Motor neuron (in vitro differentiated cells): ENCODE measurements at regions not wholly inside any gene's neighbourhood (a gene's known extent, or its start where the extent isn't known, plus 50 kb on each side); places are given as distances from the start of the nearest gene placed in this dataset.

Source experiments
- ATAC-seq, 8 experiments: fragments of 200-7000 bp; cut with Tn5 transposase; replicated peaks in 6 of 8; 2 replicates each; pipeline ENCODE4 v1.8.0; 2021; ENCODE audit warnings: mild to moderate bottlenecking in 8 of 8, moderate library complexity in 8 of 8
- H3K27ac ChIP-seq, 2 donors: fragments of 250-450 bp; sonication (Bioruptor Pico); 2 replicates each; pipeline ENCODE4 v1.9.0; 2021; ENCODE audit warnings: antibody characterized with exemption in 2 of 2, mild to moderate bottlenecking in 2 of 2, moderate library complexity in 1 of 2
- H3K4me1 ChIP-seq, 2 donors: fragments of 250-450 bp; sonication (Bioruptor Pico); replicated peaks in 1 of 2; 2 replicates each; pipeline ENCODE4 v1.6.1; 2021; ENCODE audit warnings: antibody characterized with exemption in 2 of 2, mild to moderate bottlenecking in 2 of 2, moderate library complexity in 1 of 2
- H3K4me3 ChIP-seq, 5 donors: fragments of 250-450 bp; sonication (Bioruptor Pico); 2 replicates each; pipeline ENCODE4 v1.9.0; 2021; ENCODE audit warnings: antibody characterized with exemption in 5 of 5, mild to moderate bottlenecking in 5 of 5, moderate library complexity in 4 of 5
- WGBS, 10 experiments: fragments of 450-650 bp; shearing (Covaris generic); methylation state at CpG; one replicate each; pipeline ENCODE4 v1.0.0; 2022; 5-methylcytosine and 5-hydroxymethylcytosine counted together
- in situ Hi-C, 9 experiments: fragments of 400-800 bp; cut with MboI; loops; one replicate each; pipeline ENCODE4 v1.15.0; 2021; ENCODE audit warnings: low sequenced_read_pairs in 9 of 9, low pct_unique_long_range_greater_than_20kb in 2 of 9; ENCODE audit not compliant: unreplicated experiment in 9 of 9

DNA sequence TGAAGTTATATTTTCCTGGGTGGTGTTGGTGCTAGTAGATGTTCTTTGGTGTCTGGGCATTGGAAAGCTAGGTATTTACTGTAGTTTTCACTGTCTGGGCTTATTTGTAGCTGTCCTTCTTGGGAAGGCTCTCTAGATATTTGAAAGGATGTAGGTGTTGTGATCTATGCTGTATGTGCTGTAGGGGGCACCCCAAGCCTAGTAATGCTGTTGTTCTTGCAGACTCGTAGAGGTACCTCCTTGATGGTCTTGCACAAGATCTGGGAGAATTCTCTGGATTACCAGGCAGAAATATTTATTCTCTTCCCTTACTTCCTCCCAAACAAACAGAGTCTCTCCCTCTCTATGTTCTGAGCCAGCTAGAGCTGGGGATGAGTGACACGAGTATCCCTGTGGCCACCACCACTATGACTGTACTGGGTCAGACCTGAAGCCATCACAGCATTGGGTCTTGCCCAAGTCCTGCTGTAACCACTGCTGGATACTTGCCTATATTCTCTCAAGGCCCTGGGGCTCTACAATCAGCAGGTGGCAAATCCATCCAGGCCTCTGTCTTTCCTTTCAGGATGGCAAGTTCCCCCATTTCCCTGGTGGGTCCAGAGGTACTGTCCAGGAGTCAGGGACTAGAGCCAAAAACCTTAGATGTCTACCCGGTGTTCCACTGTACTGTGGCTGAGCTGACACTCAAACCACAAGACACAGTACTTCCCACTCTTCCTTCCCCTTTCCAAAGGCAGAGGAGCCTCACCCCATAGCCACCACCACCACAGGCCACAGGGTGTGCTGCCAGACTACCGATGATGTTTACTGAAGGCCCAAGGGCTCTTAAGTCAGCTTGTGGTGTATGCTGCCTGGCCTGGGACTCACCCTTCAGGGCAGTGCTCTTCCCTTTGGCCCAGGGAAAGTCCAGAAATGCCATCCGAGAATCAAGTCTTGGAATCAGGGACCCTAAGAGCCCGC lies 195.2 kb upstream of the DPPA4 start:
- in situ Hi-C loops = no loop called here
- peak; percentile 44 to 99 (median 72) for ATAC-seq
- H3K4me1 ChIP-seq = no peaks in the 10 kb centered on the region
- 17 to 100% (median 40%) methylated on average over 1 to 4 of the region's 6 CpGs; no CpG with 5 or more reads in 3 of the 10 experiments for WGBS, 10 experiments
- no peak overlapping the region for H3K4me3 ChIP-seq
- no peak overlapping the region for H3K27ac ChIP-seq

DNA sequence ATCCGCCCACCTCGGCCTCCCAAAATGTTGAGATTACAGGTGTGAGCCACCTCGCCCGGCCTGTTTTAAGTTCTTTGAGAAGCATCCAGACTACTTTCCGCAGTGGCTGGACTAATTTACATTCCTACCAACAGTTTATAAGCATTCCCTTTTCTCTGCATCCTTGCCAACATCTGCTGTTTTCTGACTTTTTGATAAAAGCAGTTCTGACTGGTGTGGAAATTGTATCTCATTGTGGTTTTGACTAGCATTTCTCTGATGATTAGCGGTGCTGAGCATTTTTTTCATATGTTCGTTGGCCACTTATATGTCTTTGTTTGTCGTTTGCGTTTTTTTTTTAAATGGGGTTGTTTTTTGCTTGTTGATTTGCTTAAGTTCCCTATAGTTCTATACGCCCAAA lies 208.4 kb upstream of the DPPA4 start:
- in situ Hi-C loops = no loop called here
- no peak overlapping the region for H3K4me3 ChIP-seq
- H3K4me1 ChIP-seq = no peaks in the 10 kb centered on the region
- 24 to 98% (median 83%) methylated on average over 5 to 10 of the region's 10 CpGs for WGBS, 10 experiments
- ATAC-seq = no peak
- no peak overlapping the region for H3K27ac ChIP-seq

DNA sequence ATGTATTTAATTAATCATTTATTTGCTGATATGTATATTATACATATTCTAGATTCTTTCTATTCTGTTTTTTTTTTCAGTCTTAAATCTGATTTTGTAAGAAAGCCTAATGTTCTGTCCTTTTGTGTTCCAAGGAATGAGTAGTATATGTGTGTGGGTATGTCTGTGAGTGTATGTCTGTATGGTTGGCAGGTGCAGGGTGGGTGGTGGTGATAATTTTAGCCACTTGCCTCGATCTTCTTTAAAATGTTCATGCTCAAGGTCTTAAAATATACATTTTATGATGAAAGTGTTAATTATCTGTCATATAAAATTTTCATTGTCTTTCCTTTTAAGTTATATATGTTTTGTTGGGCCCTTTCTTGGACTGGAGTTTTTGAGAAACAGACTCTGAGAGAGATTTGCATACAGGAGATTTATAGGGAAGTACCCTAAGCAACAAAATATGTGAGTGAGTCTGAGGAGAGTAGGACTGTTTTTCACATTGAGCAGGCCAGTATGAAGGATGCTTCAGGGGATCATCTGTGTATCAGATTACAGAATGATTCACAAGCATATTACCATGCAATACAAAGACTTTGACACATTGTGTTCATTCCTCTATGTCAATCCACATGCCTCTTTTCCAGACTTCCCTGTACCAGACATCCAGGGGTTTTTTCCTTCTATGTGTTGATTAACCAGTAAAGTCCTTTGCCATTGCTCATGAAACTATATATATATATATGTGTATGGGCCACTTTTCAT lies 211.0 kb upstream of the DPPA4 start:
- no peak overlapping the region for H3K27ac ChIP-seq
- WGBS, 10 experiments = 0 to 100% (median 43%) methylated on average over 1 of the region's 1 CpG; no CpG with 5 or more reads in 2 of the 10 experiments
- in situ Hi-C loops = no loop called here
- H3K4me3 ChIP-seq = no peak overlapping the region
- no peaks in the 10 kb centered on the region for H3K4me1 ChIP-seq
- peak in 3 of 8 experiments; percentile 34 to 86 (median 42) for ATAC-seq

DNA sequence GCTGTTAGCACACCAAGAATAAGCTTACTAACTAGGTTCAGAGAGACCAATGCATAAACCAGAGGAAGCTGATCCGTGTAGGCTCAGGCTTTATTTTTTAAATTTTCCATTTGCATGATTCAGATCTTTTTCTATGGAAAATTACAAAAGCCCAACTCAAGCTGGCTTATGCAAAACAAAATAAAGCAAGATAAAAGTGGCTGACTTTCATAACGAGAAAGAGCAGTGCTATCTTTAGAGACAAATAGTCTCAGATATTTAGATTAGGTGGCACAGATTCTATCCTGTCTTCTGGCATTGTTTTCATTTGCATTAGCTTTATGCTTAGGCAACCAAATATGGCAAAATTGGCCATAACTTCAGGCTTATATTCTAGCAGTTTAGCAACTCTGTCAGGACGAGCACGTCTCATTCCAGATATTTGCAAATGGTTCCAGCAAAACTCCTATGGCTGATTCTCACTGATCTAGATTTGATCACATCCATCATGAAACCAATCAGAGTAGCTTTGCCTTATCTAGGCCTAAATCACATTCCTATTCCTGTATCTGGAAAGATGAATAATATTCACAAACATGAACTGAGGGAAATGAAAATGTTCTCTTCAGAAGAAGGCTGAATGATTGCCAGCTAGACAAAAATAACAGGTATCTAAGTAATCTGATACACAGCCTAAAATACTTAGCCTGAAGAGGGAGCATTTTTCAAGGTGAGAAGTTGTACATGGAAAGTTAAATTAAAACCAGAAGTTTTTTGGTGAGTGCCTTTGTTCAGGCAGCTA lies 216.4 kb upstream of the DPPA4 start:
- in situ Hi-C loops = no loop called here
- WGBS, 10 experiments = 0 to 68% (median 42%) methylated on average over 2 to 4 of the region's 4 CpGs
- H3K27ac ChIP-seq = no peak overlapping the region
- ATAC-seq = peak in 3 of 8 experiments; percentile 38 to 75 (median 73)
- H3K4me1 ChIP-seq = no peaks in the 10 kb centered on the region
- no peak overlapping the region for H3K4me3 ChIP-seq

DNA sequence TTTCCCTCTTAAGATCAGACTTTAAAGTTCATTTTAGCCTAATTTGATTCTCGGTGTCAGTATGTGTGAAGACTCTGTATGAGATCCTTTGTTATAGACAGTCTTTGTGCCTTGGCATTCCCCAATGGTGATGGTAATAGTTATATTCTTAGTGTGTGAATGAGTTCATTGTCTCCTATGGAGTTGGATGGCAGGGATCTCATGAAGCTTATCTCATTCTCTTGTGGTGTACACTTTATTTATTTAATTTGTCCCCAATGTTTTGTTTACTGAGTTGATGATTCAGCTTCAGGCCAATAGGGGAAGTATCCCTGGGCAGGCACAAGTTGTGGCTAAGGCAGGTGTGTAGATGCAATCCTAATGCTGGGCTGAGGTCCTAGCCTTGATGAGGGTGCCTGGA lies 222.0 kb upstream of the DPPA4 start:
- H3K27ac ChIP-seq = no peak overlapping the region
- 0 to 100% (median 58%) methylated on average over 1 of the region's 1 CpG for WGBS, 10 experiments
- no peak for ATAC-seq
- in situ Hi-C loops = no loop called here
- H3K4me1 ChIP-seq = no peaks in the 10 kb centered on the region
- H3K4me3 ChIP-seq = no peak overlapping the region

DNA sequence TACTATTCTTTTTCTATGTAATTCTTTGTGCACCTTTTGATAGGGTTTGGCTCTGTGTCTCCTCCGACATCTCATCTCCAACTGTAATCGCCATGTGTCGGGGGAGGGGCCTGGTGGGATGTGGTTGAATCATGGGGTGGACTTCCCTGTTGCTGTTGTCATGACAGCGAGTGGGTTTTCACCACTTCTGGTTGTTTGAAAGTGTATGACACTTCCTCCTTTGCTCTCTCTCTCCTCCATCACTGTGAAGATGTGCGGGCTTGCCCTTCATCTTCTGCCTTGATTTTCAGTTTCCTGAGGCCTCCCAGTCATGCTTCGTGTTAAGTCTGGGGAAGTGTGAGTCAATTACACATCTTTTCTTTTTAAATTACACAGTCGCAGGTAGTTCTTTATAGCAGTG lies 225.8 kb upstream of the DPPA4 start:
- Histone ChIP-seq H3K4me3 (no peak overlapping the region), H3K4me1 (no peaks in the 10 kb centered on the region), H3K27ac (no peak overlapping the region)
- WGBS, 10 experiments = 45 to 100% (median 82%) methylated on average over 1 to 7 of the region's 7 CpGs; no CpG with 5 or more reads in 2 of the 10 experiments
- in situ Hi-C loops = no loop called here
- ATAC-seq = no peak

DNA sequence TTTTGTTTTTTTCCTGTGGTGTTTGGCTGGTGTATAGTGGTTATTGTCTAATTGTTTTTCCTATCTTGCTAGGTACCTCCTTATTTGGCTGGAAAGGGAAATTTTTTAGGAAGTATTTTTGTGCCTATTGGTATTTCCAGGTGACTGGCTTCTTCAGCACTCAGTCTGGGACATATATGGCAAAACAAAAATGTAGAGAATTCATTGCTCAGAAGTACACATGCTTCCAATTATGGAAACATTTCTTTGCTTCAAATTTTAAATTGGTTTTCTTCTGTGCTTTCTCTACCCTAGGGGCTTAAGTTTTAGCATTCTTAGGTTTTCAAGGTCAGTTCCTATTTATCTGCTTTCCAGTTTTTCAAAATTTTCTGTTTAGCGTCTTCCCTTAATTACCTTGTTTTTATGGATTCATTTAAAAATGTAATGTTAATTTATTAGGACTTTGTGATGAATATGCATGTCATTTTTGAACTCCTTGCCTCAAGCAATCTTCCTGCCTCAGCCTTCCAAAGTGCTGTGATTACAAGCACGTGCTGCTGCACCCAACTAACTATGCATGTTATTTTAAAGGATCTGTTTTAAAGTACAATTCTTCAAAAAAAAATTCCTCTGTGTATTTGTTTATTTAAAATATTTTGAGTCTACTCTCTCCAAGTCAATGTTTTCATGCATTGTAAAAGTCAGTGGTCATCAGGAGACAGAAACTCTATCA lies 231.9 kb upstream of the DPPA4 start:
- WGBS, 10 experiments = 0 to 100% (median 82%) methylated on average over 1 to 2 of the region's 2 CpGs
- in situ Hi-C loops = no loop called here
- H3K4me1 ChIP-seq = no peaks in the 10 kb centered on the region
- ATAC-seq = peak in 3 of 8 experiments; percentile 31 to 75 (median 59)
- no peak overlapping the region for H3K27ac ChIP-seq
- no peak overlapping the region for H3K4me3 ChIP-seq

DNA sequence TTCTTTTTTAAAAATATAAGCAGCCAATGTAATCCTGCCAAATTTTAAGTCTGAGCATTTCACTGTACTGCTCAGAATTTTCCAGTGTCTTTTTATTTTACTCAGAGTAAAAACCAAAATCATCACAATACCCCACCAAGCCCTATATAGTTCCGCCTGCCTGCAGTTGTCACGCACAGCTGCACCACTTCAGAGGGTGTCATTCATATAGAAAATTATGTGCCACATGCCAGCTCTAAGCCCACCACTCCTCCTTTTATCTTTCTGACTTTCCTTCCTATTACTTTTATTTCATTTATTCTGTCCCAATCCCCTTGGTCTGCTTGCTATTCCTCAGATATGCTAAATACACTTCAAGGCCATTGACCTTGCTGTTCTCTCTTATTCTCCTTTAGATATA lies 233.1 kb upstream of the DPPA4 start:
- ATAC-seq = no peak
- Histone ChIP-seq H3K27ac (no peak overlapping the region), H3K4me3 (no peak overlapping the region), H3K4me1 (no peaks in the 10 kb centered on the region)
- in situ Hi-C loops = no loop called here
- 41 to 100% (median 100%) methylated on average over 1 to 2 of the region's 2 CpGs; no CpG with 5 or more reads in 1 of the 10 experiments for WGBS, 10 experiments

DNA sequence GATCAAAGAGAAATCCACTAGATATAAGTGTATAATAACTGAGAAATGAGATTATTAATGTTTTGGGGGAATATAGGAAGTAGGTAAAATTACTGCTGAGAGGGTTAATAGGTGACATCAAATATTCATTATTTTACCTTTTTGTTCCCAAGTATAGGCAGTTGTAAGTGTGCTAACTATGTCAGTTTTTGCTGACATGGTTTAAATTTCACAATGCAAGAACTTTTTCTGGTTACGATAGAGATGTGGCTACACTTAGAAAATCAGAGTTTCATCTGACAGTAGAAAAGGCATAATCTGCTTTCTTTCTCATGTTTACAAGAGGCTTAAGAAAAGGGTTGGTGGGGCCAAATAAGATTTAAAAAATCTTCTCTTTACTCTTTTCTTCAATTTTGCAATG lies 235.0 kb upstream of the DPPA4 start:
- no peak overlapping the region for H3K27ac ChIP-seq
- no peak overlapping the region for H3K4me3 ChIP-seq
- no peak for ATAC-seq
- no peaks in the 10 kb centered on the region for H3K4me1 ChIP-seq
- whole genome bisulfite sequencing, 10 experiments = 82 to 100% (median 100%) methylated on average over 1 of the region's 1 CpG; no CpG with 5 or more reads in 1 of the 10 experiments
- in situ Hi-C loops = no loop called here

DNA sequence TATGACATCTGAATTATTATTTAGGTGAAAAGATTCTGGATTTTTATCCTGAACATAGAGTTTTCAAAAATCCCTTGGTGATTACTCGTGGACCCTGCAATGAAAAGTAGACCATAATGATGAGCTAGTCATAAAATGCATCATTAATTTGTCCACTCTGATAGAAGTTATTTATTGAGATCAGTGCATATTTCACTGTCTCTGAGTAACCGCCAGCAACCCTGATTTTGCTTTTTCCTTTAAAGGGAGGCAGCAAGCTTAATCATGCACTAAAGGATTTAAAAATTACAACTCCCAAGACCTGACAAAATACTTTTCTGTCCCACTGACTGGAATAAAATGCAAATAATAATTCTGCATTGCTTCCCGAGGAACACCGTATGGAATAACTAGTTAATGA lies 259.6 kb upstream of the DPPA4 start:
- WGBS, 10 experiments = 26 to 84% (median 62%) methylated on average over 1 to 4 of the region's 4 CpGs; no CpG with 5 or more reads in 2 of the 10 experiments
- Histone ChIP-seq H3K27ac (no peak overlapping the region), H3K4me3 (no peak overlapping the region), H3K4me1 (peaks cover 10 to 20% of the 10 kb centered on the region in 2 donors)
- ATAC-seq = peak in 2 of 8 experiments; percentile 4 to 17
- in situ Hi-C loops = no loop called here

DNA sequence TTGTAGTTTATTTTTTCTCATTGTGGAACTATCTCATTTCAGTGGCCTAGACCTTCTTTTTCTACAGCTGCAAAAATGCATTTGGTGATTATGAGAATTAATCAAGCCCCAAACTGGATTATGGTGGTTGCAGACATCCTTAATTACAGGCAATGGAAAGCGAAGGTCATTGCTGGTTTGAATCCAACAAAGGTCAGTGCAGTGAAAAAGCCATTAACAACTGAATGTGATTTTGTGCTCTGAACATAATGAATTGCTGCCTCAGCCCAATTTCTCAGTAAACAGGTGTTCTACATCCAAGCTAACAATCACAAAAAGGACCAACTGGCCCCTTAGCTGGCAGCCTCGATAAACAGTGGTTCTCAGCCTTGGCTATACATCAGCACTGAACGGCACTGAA lies 260.1 kb upstream of the DPPA4 start:
- in situ Hi-C loops = no loop called here
- H3K27ac ChIP-seq = no peak overlapping the region
- ATAC-seq = peak in 5 of 8 experiments; percentile 44 to 77 (median 56)
- H3K4me3 ChIP-seq = no peak overlapping the region
- peaks cover 10 to 20% of the 10 kb centered on the region in 2 donors for H3K4me1 ChIP-seq
- WGBS, 10 experiments = 4 to 39% (median 18%) methylated on average over 1 to 3 of the region's 3 CpGs; no CpG with 5 or more reads in 1 of the 10 experiments

DNA sequence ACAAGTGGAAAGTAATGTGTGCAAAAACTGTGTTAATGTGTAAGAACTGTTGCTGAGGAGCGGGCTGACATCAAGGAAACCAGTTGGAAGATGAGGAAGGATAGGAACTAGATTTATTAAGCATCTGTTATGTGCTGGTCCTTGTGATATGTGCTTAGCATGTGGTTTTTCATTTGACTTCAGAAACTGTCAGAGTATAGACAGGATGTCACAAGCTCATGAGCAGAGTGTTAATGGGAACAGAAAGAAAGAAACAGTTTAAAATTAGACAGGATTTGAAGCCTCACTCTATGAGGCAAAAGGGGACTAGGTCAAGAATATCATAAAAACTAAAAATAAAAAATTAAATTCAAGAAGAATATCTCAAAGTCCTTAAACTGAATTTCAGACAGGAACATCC lies 270.6 kb upstream of the DPPA4 start:
- no peak for ATAC-seq
- no peak overlapping the region for H3K27ac ChIP-seq
- H3K4me1 ChIP-seq = no peaks in the 10 kb centered on the region
- 9 to 100% (median 81%) methylated on average over 1 of the region's 1 CpG; no CpG with 5 or more reads in 2 of the 10 experiments for WGBS, 10 experiments
- in situ Hi-C loops = no loop called here
- H3K4me3 ChIP-seq = no peak overlapping the region
